Activated CD4-positive, alpha-beta T cell treated with anti-CD3 and anti-CD28 coated beads, Interleukin-10, Interleukin-2, amounts not matched to agents 100 ng/mL and 50 ng/mL, durations not matched to agents 16 hours and 8 hours (primary cell): ENCODE measurements at regions not wholly inside any gene's neighbourhood (a gene's known extent, or its start where the extent isn't known, plus 50 kb on each side); places are given as distances from the start of the nearest gene placed in this dataset.

Source experiments
- DNase-seq: peaks from one replicate; pipeline ENCODE4 v3.0.0-alpha.2; 2020

DNA sequence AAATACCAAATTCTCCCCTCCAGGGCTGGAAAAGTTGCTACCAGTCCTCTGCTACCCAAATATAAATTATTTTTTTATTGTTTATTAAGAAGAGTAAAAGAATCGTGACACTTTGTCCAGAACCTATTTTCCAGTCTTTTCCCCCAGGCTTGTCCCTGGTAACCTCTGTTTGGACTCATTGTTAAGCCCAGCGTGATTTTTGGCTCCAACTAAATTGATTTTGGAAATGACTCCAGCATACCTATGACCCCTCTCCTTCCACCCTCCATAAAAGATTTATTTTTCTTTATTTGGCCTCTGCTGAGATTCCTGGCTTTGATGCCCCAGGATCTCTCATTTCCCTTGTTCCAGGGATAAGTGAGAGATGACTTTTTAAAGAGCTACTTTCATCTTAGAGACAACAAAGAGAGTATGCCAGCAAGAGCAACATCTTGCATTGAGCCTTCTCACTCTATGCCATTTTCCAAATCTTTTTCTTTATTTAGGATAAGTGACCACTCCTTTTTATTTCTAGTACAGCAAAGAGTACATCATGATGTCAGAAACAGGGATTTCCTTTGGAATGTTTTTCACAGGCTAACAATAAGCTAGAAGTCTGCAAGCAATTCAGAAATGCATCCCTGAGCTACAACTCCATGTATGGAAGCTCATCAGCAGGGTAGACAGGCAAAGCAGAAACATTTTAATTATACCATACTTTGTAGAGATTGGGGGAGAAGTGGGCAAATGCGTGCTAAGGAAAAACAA is 75.8 kb downstream of the DAD1 start:
- DNase-seq: no peak

DNA sequence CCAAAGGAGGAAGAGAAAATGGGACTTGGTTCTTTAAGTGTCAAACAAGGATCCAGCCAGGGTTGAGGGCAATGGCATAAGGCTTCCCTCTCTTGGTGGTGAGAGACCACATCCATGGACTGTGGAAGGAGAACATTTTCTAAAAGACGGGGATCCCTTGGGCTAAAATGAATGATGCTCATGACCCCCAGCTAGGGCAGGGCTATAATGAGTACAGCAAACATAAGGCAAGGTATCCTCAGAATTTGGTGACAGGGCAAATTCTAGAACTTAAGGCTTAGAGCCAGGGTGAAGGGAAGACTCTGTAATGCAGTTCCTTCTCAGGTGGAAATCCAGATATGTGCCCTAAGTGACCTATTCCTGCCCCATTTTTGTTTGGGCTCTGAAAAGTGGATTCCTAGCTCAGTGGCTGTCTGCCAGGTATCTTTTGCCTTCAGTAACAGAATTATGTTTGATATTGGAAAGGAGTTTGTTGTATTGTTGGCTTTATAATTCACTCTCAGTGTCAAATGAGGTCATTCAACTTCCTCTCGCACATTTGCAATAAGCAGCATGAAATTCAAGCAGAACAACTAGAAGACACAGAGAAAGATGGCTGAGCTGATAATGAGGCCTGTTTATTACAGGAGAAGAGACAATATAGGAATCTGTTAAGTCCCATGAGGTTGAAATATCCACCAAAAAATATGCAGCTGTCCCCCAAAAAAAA is 76.8 kb downstream of the DAD1 start:
- DNase-seq: no peak

DNA sequence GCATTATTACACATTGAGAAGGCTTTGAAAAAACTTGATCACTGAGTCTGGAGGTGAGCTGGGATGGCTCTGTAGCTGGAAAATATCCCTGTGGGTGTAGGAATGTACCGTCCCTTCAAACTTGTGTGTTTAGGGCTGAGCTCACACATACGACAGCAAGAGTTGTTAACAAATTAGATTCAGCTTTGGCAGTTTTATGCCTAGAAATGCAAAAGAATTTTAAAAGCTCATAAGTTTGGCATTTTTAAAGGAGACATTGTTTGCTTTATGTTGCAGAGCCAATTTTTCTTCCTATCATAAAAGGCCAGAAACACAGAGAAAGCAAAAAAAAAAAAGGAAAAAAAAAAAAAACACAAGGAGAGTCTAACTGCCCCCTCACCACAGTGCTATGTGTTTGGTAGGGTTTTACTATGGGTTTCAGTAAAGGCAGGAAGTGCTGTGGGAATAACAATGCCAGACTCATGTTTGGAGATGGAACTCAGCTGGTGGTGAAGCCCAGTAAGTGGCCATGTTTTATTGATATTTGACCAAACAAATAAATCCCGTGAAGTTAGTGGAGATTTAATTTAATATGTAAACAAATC is 78.4 kb downstream of the DAD1 start:
- no peak for DNase-seq

- no peak for DNase-seq
Observed at GRCh38 chr14:22509751-22510300, 79.2 kb downstream of the DAD1 start.

DNA sequence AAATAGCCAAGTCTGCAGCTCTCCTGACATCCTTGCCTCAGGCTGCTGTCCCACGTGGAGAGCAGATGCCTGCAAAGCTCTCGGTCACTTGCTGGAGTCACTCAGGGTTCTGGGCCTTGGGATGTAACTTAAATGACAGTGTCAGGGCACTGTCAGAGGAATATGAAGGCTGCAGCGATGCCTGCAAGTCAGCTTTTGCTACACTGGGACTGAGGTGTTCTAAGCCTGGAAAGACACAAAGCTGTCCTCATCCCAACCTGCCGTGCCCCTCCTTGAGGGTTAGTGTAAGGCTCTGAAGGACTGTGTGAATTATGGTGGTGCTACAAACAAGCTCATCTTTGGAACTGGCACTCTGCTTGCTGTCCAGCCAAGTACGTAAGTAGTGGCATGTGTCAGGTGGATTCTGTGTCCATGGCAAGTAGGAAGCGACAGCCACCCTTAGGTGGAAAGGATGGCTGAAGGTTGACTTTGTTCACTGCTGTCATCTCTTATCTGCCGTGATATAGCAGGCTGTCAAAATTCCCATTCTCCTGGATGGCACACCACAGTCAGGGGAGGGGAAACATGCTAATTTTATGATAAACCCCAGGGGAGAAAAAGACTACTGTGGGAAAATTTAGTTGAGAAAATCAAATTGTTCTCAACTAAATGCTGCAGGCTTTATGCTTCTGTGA is 79.9 kb downstream of the DAD1 start:
- DNase-seq: no peak

DNA sequence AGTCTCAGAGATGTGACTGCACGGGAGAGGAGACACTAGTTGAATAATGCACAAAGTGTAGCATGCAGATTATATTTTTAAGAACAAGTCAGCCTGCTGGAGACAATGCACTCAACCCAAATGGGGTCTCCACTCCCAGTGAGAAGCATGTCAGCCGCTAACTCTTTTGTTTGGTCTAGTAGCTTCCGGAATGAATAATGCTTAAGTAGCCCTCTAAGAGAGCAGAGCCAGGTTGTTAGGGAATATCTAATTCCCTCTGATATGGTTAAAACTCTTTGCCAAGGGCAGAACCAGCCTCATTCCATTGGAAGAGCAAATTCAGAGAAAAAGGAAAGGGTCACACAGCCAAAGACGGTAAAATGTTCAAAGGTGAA is 80.4 kb downstream of the DAD1 start:
- DNase-seq: no peak

GRCh38 chr14:22508150-22508457 is 80.9 kb downstream of the DAD1 start:
- no peak for DNase-seq

DNA sequence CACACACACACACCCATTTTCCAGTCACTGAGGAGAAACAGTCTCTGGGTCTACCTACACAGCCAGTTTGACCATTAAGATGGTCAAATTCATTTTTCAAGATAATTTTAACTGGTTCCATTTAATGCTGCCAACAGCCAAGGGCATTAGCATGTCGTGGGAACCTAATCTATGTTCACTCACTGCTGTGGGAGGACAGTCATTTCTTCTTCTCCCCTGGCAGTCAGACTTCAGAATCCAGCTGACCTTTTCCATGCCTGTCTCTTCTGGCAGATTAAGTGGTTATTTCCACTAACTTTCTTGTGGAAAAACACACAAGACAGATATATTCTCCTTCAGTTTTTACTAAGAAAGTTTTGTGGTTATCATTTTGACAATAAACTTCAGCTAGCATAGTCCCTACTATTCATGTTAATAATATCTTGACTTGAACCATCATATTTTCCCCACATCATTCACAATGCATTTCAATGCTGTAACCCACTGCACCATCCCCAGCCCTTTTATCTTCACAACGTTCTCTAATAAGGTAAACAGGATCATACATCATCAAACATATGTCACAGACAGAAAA is 82.2 kb downstream of the DAD1 start:
- DNase-seq: peak; percentile 78

- no peak for DNase-seq
Observed at GRCh38 chr14:22506378-22506710, 82.7 kb downstream of the DAD1 start.

- DNase-seq: peak; percentile 78
Observed at GRCh38 chr14:22505697-22506377, 83.2 kb downstream of the DAD1 start.

DNA sequence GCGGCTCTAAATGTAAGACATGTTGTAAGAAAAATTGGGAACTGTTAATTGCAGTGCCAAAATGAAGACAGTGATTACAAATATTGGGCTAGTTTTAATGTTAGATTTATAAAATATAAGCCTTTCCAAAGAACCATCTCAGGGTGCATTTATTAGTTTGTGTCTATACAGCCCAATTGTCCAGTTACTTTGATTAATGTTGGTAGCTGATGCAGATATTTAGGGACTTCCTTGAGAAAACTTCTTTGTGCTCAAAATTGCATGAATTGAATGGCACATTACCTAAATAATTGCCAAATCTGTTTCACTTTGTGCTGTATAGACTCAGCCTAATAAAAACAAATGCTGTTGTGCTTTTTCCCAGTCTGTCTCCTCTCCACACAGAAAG is 83.7 kb downstream of the DAD1 start:
- no peak for DNase-seq

- DNase-seq: peak; percentile 65
Observed at GRCh38 chr14:22502551-22502950, 86.5 kb downstream of the DAD1 start.

DNA sequence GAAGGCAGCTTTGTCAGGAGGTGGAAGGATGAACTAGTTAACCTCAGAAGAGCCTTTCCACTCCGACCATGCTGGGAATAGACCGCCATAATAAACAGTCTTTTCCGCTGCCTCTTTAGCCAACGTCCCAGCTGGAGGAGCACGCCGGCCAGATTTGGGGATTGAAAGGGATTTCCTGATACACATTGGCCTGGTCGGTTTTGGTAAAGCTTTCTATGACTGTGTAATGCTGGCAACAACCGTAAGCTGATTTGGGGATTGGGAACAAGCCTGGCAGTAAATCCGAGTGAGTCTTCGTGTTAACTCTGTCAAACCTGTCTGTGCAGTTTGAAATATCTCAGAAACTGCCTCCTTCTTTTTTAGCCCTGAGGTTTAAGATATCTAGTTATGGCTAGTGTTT is 87.0 kb downstream of the DAD1 start:
- no peak for DNase-seq

DNA sequence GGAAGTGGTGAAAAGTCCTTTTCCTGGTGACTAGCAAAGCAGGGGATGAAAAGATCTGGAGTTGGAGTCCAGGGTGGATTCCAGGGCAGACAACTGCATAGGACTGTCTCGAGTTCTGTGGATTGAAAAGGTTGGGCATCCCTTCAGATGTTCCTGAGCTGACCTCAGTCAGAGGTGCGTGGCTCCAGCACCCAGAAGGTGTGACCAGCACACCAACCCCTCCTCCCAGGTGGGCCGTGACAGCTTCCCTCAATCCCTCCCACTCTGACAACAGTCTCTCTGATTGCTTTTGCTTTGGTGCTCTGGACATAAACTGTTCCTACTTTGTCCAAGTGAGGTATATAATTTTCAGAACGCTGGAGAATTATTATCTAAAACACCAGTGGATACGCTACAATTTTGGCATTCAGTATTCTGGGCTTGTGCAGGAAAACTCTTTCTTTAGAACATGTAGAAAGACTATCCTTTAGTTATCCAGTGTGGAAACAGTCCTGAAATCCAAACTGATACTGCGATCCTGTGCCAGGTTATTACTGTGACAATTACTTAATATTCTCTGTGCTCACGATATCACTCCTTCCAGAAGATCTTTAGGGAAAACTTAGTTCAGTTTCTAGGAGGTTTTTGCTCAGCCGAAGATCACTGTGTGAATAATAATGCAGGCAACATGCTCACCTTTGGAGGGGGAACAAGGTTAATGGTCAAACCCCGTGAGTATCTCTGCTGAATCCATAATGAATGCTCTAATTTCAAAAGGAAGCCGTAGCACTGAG is 87.9 kb downstream of the DAD1 start:
- DNase-seq: no peak

DNA sequence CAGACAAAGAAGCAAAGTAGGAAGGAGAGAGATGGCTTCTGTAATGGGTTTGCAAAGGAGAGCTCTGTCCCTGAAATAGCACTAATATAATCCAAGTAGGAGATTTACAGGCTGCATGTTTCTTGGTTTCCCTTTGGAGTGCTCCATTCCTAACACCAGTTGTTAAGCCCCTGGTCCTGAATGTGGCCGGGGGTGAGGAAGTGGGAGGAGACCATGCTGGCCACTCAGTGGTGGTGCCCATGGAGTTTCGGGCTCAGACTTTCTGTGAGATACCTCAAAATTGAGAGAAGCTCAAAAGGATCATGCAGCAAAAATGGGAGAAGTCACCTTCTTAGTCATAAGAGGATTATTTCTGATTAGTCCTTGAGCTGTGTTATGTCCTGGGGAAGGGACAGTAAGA is 88.5 kb downstream of the DAD1 start:
- DNase-seq: no peak

- no peak for DNase-seq
Observed at GRCh38 chr14:22497671-22498093, 91.3 kb downstream of the DAD1 start.

DNA sequence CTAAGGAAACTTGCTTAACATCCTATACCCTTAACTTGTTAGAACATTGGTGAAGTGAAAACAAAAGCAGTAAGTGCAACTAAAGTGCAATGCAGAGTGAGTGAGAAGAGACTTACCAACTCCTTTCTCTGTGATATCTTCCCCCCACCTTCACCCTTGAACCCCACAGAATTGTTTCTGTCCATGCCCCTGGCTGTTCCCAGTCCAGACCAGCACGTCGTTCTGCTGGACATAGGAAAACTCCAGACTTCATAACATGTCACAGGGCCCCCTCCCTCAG is 91.9 kb downstream of the DAD1 start:
- DNase-seq: no peak

GRCh38 chr14:22494486-22495135 is 94.4 kb downstream of the DAD1 start:
- DNase-seq: peak; percentile 23

GRCh38 chr14:22493753-22494152 is 95.3 kb downstream of the DAD1 start:
- peak; percentile 34 for DNase-seq

GRCh38 chr14:22492622-22493542 is 96.1 kb downstream of the DAD1 start:
- DNase-seq: peak; percentile 49
